CD4-positive, alpha-beta T cell treated with Interleukin-10 for 1 hour (primary cell): ENCODE measurements at regions not wholly inside any gene's neighbourhood (a gene's known extent, or its start where the extent isn't known, plus 50 kb on each side); places are given as distances from the start of the nearest gene placed in this dataset.

Experiments
- DNase-seq: peaks from one replicate; pipeline ENCODE4 v3.0.0-alpha.2; 2020

DNA sequence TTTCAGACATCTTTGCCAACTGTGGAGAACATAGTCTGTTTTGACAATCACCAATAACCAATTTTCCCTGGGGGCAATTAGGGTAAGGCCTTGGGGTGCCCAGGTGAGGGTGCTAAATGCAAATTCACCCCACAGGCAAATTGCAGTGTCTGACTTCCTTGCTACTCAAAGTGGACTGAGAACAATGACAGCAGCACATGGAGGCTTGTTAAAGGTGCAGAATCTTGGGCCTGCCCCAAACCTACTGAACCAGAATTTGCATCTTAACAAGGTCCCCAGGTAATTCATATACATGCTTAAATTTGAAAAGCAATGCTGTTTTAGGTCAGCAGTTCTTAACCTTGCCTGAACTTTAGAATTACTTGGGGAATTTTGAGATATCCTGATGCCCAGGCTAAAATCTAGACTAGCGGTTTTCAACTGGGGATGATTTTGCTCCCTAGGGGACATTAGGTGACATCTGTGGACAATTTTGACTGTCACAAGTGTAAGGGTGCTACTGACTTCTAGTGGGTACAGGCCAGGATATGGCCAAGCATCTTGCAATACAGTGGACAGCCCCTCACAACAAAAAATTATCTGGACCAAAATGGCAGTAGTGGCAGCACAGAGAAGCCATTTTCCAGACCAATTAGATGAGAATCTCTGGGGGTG is 80.2 kb upstream of the GCFC2 start:
- no peak for DNase-seq

- DNase-seq = no peak
Measured at GRCh38 chr2:75790121-75790813, 79.6 kb upstream of the GCFC2 start.

DNA sequence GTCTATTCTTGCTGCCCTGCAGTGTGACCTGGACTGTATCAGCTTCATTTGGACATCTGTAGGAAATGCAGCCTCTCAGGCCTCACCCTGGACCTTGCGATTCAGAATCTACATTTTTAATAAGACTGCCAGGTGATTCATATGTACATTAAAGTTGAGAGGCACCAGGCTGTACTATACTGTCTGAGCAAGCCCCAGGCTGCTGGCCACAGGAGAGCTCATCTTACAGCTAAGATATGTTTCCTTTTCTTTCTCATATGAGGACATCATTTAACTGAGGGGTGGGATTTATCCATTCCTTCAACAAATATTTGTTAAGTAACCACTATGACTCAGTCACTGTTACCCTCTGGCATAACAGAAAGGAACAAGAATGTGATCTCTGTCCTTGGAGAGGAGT is 78.2 kb upstream of the GCFC2 start:
- DNase-seq = no peak

DNA sequence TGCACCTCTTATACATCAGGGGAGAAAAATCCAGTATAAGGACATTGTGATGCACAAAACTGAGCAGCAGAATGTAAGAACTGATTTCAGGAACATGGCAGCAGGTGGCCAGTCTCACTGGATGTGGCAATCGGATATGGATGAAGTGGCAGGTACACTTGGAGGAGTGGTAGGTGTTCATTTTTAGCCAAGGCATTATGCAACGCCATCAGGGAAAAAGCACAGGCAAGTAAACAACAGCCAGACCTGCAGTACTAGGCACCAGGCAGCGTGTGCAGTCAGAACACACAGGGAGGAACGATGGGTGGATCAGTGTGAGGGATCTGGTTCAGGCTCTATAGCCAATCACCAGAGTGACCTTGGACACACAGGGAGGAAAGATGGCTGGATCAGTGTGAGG is 77.4 kb upstream of the GCFC2 start:
- DNase-seq = no peak

DNA sequence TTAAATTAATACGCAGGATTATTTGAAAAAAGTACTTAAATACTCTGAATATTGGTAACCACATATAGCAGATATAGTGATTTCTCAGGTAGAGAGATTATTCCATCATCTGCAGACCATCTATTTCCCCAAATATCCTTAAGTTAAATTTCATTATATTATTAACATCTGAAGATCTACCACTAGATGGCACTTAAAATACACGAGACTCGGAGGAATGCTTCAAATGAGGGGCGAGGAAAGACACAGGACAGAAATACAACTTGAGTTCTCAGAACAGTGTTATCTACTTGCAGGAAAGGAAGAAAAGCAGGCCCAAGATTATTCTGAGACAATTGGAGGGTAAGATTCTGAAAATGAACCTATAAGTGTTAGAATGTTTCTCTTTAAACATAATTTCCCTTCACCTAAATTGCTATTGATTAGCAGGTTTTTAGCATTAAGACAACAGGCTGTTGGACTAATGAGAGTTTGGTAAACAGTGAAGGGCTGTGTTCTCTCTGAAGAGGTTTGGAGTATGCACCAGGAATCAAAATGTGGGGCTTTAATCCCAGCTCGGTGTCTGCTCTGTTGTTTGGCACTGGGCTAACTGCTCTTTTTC is 76.9 kb upstream of the GCFC2 start:
- DNase-seq = no peak

- no peak for DNase-seq
Measured at GRCh38 chr2:75775311-75775823, 64.7 kb upstream of the GCFC2 start.

DNA sequence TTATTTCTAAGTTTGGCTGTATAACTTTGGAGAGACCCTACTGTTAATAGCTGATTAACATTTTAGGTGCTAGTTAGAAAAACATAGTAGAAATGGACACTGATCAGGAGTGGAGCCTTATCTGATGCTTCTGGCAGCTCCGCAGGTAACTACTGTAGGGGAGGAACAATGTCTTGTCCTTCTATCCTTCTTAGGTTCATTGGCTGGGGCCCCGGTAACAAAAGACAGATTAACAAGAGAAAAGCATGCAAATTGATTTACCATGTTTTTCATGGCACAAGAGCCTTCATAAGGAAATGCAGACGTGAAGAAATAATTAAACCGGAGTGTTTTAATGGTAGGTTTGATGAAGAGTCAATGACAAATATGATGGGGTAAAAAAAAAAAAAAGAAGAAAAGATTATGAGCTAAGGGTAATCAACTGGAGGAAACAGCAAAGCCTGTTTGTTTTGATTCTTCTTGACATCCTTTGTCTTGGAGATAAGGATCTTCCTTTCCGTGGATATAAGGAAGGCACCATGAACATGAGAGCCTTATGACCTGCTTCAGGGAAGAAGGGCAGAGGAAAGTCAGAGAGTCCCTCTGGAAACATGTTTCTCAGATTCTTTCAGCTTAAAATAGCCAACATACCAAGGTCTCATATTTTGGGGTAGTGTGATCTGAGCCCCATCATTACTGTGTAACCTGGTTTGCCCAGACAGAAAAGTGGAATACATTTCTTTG is 62.4 kb upstream of the GCFC2 start:
- DNase-seq = no peak

DNA sequence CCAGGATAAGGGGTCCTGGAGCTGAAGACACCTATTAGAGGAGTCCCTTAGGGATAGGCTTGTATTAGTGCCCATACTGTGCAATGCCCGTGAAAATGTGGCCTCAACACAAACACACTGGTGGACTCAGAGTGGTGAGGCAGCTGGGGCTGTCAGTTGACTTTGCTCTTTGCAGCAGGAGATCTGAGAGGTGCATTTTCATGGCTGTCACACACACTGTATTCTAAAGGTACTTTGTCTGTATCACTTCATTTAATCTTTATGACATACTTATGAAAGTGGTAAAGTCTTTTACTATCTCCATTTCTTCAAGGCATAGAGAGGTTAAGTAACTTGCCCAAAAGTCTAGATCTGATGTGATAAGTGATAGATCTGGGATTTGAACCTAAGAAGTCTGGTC is 55.1 kb upstream of the GCFC2 start:
- DNase-seq = no peak

DNA sequence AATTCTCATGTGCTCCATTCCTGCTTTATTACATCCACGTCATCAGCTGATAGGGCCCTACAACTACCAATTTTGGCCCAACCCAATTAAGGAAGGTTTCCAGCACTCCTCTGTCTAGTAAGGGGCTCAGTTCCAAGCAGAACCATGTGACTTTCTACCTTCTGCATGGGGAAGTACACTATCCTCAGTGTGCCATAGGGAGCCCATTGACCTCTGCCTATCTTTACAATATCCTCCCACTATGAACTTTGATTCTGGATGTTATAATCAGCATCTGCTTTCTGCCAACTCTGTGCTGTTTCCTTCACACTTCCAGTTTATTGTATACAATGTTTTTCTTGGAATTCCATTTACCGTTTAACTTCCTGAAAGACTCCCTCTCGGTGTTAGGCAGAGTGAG is 53.9 kb upstream of the GCFC2 start:
- no peak for DNase-seq
